ENCODE measurements at regions not wholly inside any gene's neighbourhood (a gene's known extent, or its start where the extent isn't known, plus 50 kb on each side); places are given as distances from the start of the nearest gene placed in this dataset.

DNA sequence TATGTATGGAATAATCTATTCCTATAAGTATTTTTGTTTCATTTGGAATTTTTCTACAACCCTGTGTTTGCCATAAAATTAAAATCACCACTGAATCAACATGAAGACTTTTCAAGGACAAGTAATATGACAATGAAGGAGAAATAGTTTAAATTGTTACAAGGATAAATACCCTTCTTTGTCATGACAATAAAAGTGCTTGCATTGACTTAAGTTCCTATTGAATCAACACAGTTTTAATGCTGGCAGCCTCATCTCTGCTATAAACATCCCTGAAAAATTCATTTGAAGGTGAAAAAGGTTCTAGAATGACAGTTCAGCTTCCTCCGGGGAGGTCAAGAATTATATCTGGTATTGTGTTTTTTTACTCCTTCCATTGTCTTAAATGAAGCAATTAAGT is 1105.1 kb upstream of the CDH9 start:
- Histone ChIP-seq H3K9me1 (replicated peaks; ENCODE audit: control insufficient read depth, extremely low read depth, insufficient read depth, low read length) (no peaks in the 10 kb centered on the region), H3K4me1 (ENCODE audit: control insufficient read depth, extremely low read depth, insufficient read depth, low read length) (no peaks in the 10 kb centered on the region), H3K79me2 (ENCODE audit: control insufficient read depth, insufficient read depth, low read length) (no peaks in the 10 kb centered on the region), H3K27ac (ENCODE audit: insufficient read depth, low read depth, low read length) (no peak overlapping the region), H3K9ac (replicated peaks; ENCODE audit: extremely low read depth, insufficient read depth, low read length) (no peak overlapping the region), H3K36me3 (ENCODE audit: control insufficient read depth in 2 of 2, extremely low read depth in 1 of 2, insufficient read depth in 2 of 2, low read length in 2 of 2) (no peaks in the 10 kb centered on the region), H3K4me2 (ENCODE audit: insufficient read depth, low read length) (no peak overlapping the region), H3K9me3 (replicated peaks; ENCODE audit: control insufficient read depth, insufficient read depth, low read length) (no peaks in the 10 kb centered on the region), H2AFZ (ENCODE audit: low read depth, low read length) (no peak overlapping the region), H4K20me1 (replicated peaks; ENCODE audit: control insufficient read depth, extremely low read depth, insufficient read depth, low read length) (no peaks in the 10 kb centered on the region), H3K27me3 (ENCODE audit: control insufficient read depth in 2 of 2, insufficient read depth in 2 of 2, low read length in 2 of 2) (no peaks in the 10 kb centered on the region), H3K4me3 (replicated peaks in 1 of 3; ENCODE audit: insufficient read depth in 1 of 3, low read depth in 1 of 3, low read length in 3 of 3) (no peak overlapping the region)
- dilution Hi-C loops (cut with MboI; ENCODE audit: extremely low pct_ligation_motif_present, low sequenced_read_pairs) = no loop called here
- TF ChIP-seq EZH2 (IDR thresholded peaks at IDR 0.05; ENCODE audit: borderline replicate concordance, low read depth, low read length, severe bottlenecking) = no peak
- TF ChIP-seq, protein P1, sequence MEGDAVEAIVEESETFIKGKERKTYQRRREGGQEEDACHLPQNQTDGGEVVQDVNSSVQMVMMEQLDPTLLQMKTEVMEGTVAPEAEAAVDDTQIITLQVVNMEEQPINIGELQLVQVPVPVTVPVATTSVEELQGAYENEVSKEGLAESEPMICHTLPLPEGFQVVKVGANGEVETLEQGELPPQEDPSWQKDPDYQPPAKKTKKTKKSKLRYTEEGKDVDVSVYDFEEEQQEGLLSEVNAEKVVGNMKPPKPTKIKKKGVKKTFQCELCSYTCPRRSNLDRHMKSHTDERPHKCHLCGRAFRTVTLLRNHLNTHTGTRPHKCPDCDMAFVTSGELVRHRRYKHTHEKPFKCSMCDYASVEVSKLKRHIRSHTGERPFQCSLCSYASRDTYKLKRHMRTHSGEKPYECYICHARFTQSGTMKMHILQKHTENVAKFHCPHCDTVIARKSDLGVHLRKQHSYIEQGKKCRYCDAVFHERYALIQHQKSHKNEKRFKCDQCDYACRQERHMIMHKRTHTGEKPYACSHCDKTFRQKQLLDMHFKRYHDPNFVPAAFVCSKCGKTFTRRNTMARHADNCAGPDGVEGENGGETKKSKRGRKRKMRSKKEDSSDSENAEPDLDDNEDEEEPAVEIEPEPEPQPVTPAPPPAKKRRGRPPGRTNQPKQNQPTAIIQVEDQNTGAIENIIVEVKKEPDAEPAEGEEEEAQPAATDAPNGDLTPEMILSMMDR (IDR thresholded peaks at IDR 0.05; ENCODE audit: extremely low read depth in 1 of 2, insufficient read depth in 1 of 2, low read depth in 1 of 2, low read length in 2 of 2) = no peak
- no peak for TF ChIP-seq JUN (IDR thresholded peaks at IDR 0.05; ENCODE audit: borderline replicate concordance, insufficient read depth, insufficient read length, low read depth)
- no peak for TF ChIP-seq MYC (IDR thresholded peaks at IDR 0.05; ENCODE audit: low read depth, low read length)
- no peak for TF ChIP-seq GATA2 (IDR thresholded peaks at IDR 0.05; ENCODE audit: insufficient read depth, insufficient read length, low read depth, low read length)
- TF ChIP-seq POLR2A (IDR thresholded peaks at IDR 0.05; ENCODE audit: low read depth, low read length) = no peak
- no peak for TF ChIP-seq POLR2AphosphoS5 (IDR thresholded peaks at IDR 0.05; ENCODE audit: insufficient read depth, low read depth, low read length)
- TF ChIP-seq FOS (IDR thresholded peaks at IDR 0.05; ENCODE audit: borderline replicate concordance, insufficient read depth, low read length) = no peak
- no peak for TF ChIP-seq MAX (IDR thresholded peaks at IDR 0.05; ENCODE audit: insufficient read depth, insufficient read length)
- ChIA-PET POLR2A (no interaction called here), CTCF (no interaction called here)
- intact Hi-C loops (cut with micrococcal nuclease) = no loop called here
- BruUV-seq (replicated peaks) = no TSS peak
- no peak for FAIRE-seq
- DNase-seq (ENCODE audit: low read depth, low spot score) = no peak

Measured in endothelial cell of umbilical vein (primary cell).